AG20443 (cell line): ENCODE measurements at regions not wholly inside any gene's neighbourhood (a gene's known extent, or its start where the extent isn't known, plus 50 kb on each side); places are given as distances from the start of the nearest gene placed in this dataset.
"Not testable (repeated sequence)": the region's sequence is repeated elsewhere in the genome, so short reads cannot be mapped to it uniquely, and the experiment has no call there.

Source experiments
- DNase-seq: peaks from one replicate; pipeline ENCODE4 v3.0.0; 2012; ENCODE audit warnings: low spot score, mixed read lengths

GRCh38 chr7:23887660-23888059 lies 177.6 kb downstream of the STK31 start:
- no peak for DNase-seq

- no peak for DNase-seq
Observed at GRCh38 chr7:23888958-23889357, 178.9 kb downstream of the STK31 start.

DNA sequence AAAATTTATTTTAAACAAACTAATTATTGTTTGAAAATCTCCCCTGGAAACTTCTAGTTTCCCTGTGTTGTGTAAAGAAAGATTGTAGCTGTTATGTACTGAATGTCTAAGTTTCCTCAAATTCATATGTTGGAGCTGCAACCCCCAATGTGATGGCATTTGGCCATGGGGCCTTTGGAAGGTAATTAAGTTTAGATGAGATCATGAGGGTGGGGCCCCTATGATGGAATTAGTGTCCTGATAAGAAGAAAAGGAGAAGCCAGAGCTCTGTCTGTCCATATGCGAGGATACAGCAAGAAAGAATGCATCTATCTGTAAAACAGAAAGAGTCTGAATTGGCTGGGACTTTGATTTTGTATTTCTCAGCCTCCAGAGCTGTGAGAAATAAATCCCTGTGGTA lies 179.5 kb downstream of the STK31 start:
- no peak for DNase-seq

DNA sequence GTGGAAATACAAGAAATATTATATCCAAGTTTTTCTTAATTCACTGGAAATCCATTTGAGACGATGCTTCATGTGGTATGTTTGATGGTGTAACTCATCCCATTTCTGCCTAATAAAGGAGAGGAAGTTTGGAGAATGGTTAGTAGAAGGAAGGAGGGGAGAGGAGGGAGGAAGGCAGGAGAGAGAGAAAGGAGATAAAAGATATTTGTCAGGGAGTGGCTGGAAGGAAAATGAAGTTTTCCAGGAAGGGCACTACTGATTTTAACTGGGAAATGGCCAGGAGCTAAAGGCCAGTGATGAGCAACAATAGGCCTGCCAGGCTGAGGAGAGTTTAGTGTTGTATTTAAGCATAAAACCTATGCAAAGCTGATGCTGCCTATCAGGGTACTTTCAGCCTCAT lies 182.0 kb downstream of the STK31 start:
- no peak for DNase-seq

DNA sequence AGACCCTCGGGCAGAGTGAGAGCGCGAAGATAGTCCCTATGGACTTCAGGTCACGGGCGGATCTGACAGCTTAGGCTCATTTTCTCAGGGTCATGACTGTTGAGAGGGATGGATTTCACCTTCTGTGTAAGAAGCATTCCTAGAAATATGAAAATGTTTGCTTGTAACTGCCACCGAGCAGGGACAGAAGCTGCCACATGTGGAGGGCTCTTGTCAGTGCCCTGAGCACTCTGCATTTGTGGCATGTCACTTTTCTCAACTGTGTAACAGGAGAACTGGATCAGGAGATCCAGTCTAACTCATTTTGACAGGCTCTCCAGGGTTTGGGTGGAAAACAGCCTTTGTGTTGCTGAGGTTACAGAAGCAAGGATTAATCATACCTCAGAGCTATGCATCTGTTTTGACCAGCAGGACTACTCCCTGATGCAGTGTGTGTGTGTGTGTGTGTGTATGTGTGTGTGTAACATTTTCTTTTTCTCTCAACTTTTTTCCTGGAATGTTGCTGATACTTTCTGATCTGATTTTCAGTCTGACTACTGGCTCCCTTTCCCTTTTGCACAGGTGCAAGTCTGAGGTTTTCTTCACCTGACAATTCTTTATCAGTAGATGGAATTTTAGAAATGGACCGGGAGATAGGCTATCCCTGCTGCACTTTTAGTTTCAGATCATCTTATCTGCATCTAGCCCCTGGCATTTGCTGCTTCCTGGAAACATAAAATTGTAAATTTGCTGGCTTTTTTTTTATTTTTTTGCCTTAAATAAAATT lies 183.3 kb downstream of the STK31 start:
- no peak for DNase-seq

GRCh38 chr7:23893942-23894891 lies 184.2 kb downstream of the STK31 start:
- DNase-seq = no peak

DNA sequence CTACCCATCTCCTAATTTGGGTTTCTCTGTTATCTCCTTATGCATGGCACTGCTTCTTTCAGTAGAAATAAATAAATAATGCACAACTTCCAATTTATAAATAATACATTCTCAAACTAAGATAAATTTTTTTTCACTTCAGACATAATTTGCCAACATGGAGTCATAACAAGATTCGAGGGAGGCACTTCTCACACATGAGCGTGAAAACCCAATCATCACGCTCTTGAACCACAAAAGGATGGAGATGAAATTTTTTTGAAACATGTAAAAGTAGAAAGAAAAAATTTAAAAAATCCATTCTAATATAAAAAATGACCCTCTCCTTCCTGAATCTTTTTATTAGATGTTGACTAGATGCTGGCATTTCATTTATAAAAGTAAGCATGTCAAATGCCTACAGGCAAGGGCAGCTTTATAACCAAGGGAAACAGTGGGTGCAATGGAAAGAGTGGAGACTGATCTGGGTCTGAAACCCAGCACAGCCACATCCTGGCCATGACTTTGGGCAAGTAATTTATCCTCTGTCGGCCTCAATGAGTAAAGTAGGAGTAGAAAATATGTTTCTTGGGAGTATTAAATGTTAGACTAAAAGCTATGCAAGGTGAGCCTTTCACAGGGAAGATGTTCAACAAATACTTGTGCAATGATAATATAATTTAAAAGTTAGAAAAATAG lies 185.0 kb downstream of the STK31 start:
- no peak for DNase-seq

GRCh38 chr7:23895666-23896096 lies 185.7 kb downstream of the STK31 start:
- no peak for DNase-seq

- DNase-seq = no peak
Observed at GRCh38 chr7:23898619-23899018, 188.6 kb downstream of the STK31 start.

GRCh38 chr7:23904901-23905300 lies 194.9 kb downstream of the STK31 start:
- not testable (repeated sequence) for DNase-seq

DNA sequence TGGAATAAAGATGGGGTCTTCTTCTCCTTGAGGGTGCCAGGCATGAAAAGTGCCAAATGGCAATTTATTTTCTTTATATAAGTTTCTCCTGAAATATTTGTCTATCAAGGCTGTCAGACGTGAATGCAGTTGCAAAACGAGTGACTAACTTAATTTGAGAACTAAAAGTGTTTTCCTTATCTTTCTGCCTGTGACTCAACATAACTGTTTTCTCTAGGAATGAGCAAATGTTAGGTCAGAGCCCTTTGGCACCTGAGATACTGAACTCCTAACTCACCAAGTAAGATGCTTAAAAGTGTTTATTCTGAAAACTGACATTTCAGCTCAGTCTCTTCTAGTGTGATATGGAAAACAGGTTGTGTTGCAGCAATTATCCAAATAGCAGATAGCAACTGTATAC lies 197.0 kb downstream of the STK31 start:
- DNase-seq = no peak

GRCh38 chr7:23909426-23909825 lies 199.4 kb downstream of the STK31 start:
- DNase-seq = no peak

- DNase-seq = no peak
Observed at GRCh38 chr7:23912065-23912464, 202.0 kb downstream of the STK31 start.

GRCh38 chr7:23913016-23913415 lies 203.0 kb downstream of the STK31 start:
- no peak for DNase-seq

DNA sequence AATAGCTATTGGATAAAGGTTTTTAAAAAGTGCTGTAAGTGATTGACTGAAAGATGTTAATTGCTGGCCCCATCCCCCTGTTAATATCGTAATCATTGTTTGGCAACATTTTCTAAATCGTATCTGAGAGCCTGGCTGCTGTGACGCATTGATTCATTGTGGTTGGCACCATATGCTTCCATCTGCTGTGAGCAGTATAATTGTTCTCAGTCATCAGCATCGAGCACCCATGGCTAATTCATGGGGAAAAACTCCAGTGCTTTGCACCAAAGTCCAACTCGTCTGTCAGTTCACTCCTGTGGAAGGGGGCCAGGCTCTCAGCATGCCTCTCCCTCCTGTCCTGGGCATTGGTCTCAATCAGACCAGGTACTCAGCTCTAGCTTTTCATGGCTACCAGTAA lies 205.2 kb downstream of the STK31 start:
- no peak for DNase-seq

- no peak for DNase-seq
Observed at GRCh38 chr7:23918286-23918685, 208.3 kb downstream of the STK31 start.

DNA sequence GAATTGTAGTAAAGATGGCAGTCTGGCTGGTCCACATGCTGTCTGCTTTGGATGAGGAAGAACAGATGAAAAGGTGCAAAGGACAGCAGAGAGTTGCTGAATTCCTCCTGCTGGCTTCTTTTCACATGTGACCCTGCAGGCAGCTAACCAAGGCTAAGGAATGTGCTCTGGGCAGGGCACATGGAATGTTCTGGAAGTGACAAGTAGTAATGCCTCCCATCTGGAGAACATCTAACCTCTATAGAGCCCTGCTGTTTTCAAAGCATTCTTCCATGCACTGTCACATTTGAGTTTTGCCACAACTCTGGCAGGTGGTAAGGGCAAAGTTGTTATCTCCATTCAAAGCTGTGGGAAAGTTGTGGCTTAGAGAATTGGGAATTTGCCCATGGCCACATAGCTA lies 208.8 kb downstream of the STK31 start:
- no peak for DNase-seq

- no peak for DNase-seq
Observed at GRCh38 chr7:23925088-23925487, 215.1 kb downstream of the STK31 start.

DNA sequence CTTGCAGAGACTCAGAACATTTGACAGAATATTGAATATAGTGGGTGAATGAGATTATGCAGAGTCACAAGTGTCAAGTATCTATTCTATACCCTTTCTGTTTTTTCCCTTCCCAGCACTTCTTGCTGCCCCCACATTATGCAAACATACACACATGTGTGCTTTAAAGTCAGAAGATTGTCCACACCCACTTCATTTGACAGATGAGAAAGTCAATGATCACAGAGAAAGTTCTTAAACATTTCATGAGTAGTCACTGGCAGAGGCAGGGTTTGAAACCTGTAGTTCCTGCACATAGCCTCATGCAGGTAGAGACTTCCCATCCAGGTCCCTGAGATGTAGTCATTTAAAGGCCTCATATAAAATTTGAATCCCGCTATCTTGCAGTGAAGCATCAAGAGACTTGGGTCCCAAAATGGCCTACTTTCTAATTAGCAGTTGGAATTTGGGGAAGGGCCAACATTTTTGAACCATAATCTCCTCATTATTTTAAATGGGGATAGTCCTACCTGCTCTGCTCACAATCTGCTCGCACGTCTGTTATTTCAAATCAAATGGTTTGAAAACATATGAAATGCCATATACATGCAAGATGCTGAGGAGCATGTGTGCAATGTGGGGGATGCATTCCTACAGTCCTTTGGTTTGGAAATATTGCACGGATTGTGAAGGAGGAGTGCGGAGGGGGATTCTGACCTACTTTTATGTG lies 217.8 kb downstream of the STK31 start:
- no peak for DNase-seq

DNA sequence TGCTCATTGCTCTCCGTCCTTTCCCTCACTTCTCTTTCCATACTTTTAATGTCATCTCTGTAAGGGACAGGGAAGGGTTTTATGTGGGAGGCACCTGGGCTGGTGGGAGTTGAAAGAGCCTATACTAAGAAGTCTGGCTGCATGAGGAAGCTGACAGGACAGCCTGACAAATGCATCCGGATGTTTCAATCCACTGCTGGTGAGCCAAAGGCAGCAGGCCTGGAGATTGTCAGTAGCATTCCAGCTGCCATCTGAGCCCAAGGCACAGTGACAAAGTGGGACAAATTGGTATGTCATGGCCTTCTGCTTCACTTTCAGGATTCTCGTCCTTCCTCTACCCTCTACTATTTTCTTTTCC lies 218.4 kb downstream of the STK31 start:
- DNase-seq = no peak

DNA sequence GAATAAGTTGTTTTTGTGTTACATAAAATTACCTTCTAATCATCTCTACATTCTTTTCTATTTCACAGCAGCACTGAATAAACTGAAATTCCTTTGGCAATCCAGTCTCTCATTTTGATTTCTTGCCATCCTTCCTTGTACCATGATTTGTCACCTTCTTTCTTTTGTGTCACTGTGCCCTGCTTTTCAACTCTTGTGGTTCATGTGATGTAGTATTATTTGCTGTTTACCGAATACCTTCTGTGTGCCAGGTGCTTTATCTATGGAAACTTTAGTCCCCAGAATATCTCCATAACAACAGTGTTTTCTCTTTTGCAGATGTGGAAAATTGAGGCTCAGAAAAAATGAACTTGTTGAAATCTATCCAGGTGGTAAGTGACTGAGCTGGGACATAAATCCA lies 220.3 kb downstream of the STK31 start:
- no peak for DNase-seq

- DNase-seq = no peak
Observed at GRCh38 chr7:23931633-23932032, 221.6 kb downstream of the STK31 start.
